Neutrophil (primary cell): ENCODE measurements at regions not wholly inside any gene's neighbourhood (a gene's known extent, or its start where the extent isn't known, plus 50 kb on each side); places are given as distances from the start of the nearest gene placed in this dataset.

Experiments used
- H3K27ac ChIP-seq: fragments of 200-600 bp; sonication (generic); 2 replicates; pipeline ENCODE4 v1.5.1; 2016; ENCODE audit warnings: mild to moderate bottlenecking, moderate library complexity
- H3K27me3 ChIP-seq: fragments of 200-600 bp; sonication (generic); 2 replicates; pipeline ENCODE4 v1.6.0; 2016; ENCODE audit warnings: mild to moderate bottlenecking
- H3K36me3 ChIP-seq: fragments of 200-600 bp; sonication (generic); 2 replicates; pipeline ENCODE4 v1.5.1; 2017
- H3K4me1 ChIP-seq, 2 experiments: fragments of 200-600 bp in 1 of 2; sonication (generic) in 1 of 2; 1 replicate in 1 of 2; 2 replicates in 1 of 2; pipeline versions ENCODE4 v1.5.1 to v1.6.1; 2013 to 2016; ENCODE audit warnings: low read depth in 1 of 2, low read length in 1 of 2, mild to moderate bottlenecking in 1 of 2, moderate library complexity in 1 of 2; ENCODE audit not compliant: control insufficient read depth in 1 of 2, insufficient read depth in 1 of 2
- H3K4me3 ChIP-seq, 2 experiments: fragments of 200-600 bp in 1 of 2; sonication (generic) in 1 of 2; 1 replicate in 1 of 2; 2 replicates in 1 of 2; pipeline ENCODE4 v1.5.1; 2013 to 2016; ENCODE audit warnings: low read depth in 1 of 2, low read length in 1 of 2, mild to moderate bottlenecking in 1 of 2, moderate library complexity in 1 of 2
- H3K9me3 ChIP-seq: fragments of 200-600 bp; sonication (generic); 2 replicates; pipeline ENCODE4 v1.5.1; 2016
- CTCF ChIP-seq: fragments of 200-600 bp; sonication (generic); IDR thresholded peaks from 2 replicates; pipeline ENCODE4 v1.5.1; 2016; ENCODE audit warnings: antibody characterized with exemption

- peaks cover 60 to 67% of the 10 kb centered on the region in 2 experiments for H3K4me1 ChIP-seq
- no peak overlapping the region for H3K4me3 ChIP-seq
- no peaks in the 10 kb centered on the region for H3K27me3 ChIP-seq
- no peak for TF ChIP-seq CTCF
- H3K36me3 ChIP-seq = no peaks in the 10 kb centered on the region
- no peaks in the 10 kb centered on the region for H3K9me3 ChIP-seq
- no peak overlapping the region for H3K27ac ChIP-seq
Observed at GRCh38 chr12:124455336-124455735, 112.1 kb downstream of the NCOR2 start.

- Histone ChIP-seq H3K9me3 (no peaks in the 10 kb centered on the region), H3K27ac (no peak overlapping the region), H3K36me3 (no peaks in the 10 kb centered on the region), H3K27me3 (no peaks in the 10 kb centered on the region), H3K4me3 (no peak overlapping the region), H3K4me1 (peaks cover 60 to 67% of the 10 kb centered on the region in 2 experiments)
- TF ChIP-seq CTCF = no peak
Observed at GRCh38 chr12:124454735-124455134, 112.7 kb downstream of the NCOR2 start.

GRCh38 chr12:124454352-124454725 lies 113.1 kb downstream of the NCOR2 start:
- H3K4me1 ChIP-seq = peaks cover 60 to 67% of the 10 kb centered on the region in 2 experiments
- no peaks in the 10 kb centered on the region for H3K9me3 ChIP-seq
- H3K27ac ChIP-seq = peak overlapping the region; percentile 76
- H3K4me3 ChIP-seq = peak overlapping the region in 1 of 2 experiments; percentile 53
- H3K27me3 ChIP-seq = no peaks in the 10 kb centered on the region
- no peaks in the 10 kb centered on the region for H3K36me3 ChIP-seq
- no peak for TF ChIP-seq CTCF

DNA sequence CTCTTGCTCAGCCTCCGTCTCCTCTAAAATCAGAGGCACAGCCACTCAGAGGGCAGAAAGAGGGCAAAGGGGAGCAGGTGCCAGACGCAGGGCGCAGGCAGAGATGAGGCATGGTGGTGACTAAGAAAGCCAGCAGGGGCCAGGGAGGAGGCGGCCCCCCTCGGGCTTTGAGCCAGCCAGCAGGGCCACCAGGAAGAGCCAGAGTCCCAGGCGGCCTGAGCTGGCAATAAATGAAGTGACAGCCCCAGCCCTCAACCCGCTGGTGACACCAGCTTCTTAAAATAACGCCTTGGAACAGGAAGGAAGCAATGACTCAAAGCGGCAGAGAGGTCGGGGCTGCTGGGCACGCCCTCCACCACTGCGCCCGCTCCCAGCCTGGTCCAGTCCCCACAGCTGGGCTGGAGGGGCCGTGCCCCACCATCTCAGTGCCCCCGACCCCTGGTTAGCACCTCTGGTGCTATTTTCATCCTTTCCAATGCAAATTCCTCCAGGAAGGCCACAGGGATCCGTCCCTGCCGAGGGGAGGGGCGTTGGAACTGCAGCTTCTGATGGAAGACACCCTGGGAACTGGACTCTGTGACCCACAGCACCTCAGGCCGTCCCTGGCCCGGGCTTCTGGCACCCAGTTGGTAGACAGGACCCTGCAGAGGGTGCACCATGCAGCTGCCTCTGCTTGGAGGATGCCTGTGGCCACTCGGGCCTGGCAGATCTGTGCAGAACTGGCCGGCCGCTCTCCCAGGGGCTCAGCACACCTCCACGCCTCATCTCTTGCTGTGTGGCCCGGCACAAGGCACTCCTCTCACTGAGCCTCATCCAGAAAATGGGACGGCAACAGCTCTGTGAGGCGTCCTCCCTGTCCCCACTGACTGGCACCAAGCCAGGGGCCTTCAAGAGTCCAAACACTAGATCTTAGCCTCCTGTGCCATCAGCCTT lies 113.7 kb downstream of the NCOR2 start:
- Histone ChIP-seq H3K4me3 (peak overlapping the region; percentile 39 to 53), H3K9me3 (no peaks in the 10 kb centered on the region), H3K36me3 (no peaks in the 10 kb centered on the region), H3K27me3 (no peaks in the 10 kb centered on the region), H3K4me1 (peaks cover 60 to 67% of the 10 kb centered on the region in 2 experiments), H3K27ac (peak overlapping the region; percentile 76)
- no peak for TF ChIP-seq CTCF

GRCh38 chr12:124452576-124453331 lies 114.7 kb downstream of the NCOR2 start:
- Histone ChIP-seq H3K9me3 (no peaks in the 10 kb centered on the region), H3K27me3 (no peaks in the 10 kb centered on the region), H3K27ac (peak overlapping the region; percentile 76), H3K4me3 (peak overlapping the region; percentile 39 to 53), H3K4me1 (peaks cover 56 to 61% of the 10 kb centered on the region in 2 experiments), H3K36me3 (no peaks in the 10 kb centered on the region)
- TF ChIP-seq CTCF = no peak
